Astrocyte (in vitro differentiated cells and primary cell): ENCODE measurements at regions not wholly inside any gene's neighbourhood (a gene's known extent, or its start where the extent isn't known, plus 50 kb on each side); places are given as distances from the start of the nearest gene placed in this dataset.

Experiments
- DNase-seq: peaks from one replicate; pipeline ENCODE4 v3.0.0-alpha.2; 2010; ENCODE audit warnings: low read depth
- FAIRE-seq: peaks from 2 replicates; lab custom pipeline; 2011; peaks lifted over from hg19 to GRCh38; lab: Jason Lieb, UNC
- H2AFZ ChIP-seq: 2 replicates; pipeline ENCODE4 v1.6.0; 2012; ENCODE audit warnings: low read depth, low read length, inconsistent platforms
- H3K27ac ChIP-seq: 2 replicates; pipeline ENCODE4 v1.5.1; 2011; ENCODE audit warnings: low read depth, low read length, inconsistent platforms
- H3K27me3 ChIP-seq: 2 replicates; pipeline ENCODE4 v1.6.0; 2011; ENCODE audit warnings: low read length, inconsistent platforms; ENCODE audit not compliant: insufficient read depth
- H3K36me3 ChIP-seq: 2 replicates; pipeline ENCODE4 v1.5.1; 2011; ENCODE audit warnings: low read length, inconsistent platforms; ENCODE audit not compliant: insufficient read depth
- H3K4me1 ChIP-seq: 2 replicates; pipeline ENCODE4 v1.5.1; 2011; ENCODE audit warnings: low read length, inconsistent platforms; ENCODE audit not compliant: insufficient read depth
- H3K4me2 ChIP-seq: 2 replicates; pipeline ENCODE4 v1.6.0; 2012; ENCODE audit warnings: low read length, inconsistent platforms
- H3K4me3 ChIP-seq: 2 replicates; pipeline ENCODE4 v1.5.1; 2011; ENCODE audit warnings: low read depth, mild to moderate bottlenecking, low read length, inconsistent platforms; ENCODE audit not compliant: insufficient read depth
- H3K79me2 ChIP-seq: 2 replicates; pipeline ENCODE4 v1.6.0; 2012; ENCODE audit warnings: mild to moderate bottlenecking, low read length, inconsistent platforms; ENCODE audit not compliant: insufficient read depth
- H3K9ac ChIP-seq: 2 replicates; pipeline ENCODE4 v1.6.0; 2012; ENCODE audit warnings: mild to moderate bottlenecking, low read length, inconsistent platforms
- H3K9me3 ChIP-seq: 2 replicates; pipeline ENCODE4 v1.5.1; 2012; ENCODE audit warnings: low read depth, mild to moderate bottlenecking, low read length, inconsistent platforms; ENCODE audit not compliant: insufficient read depth
- H4K20me1 ChIP-seq: 2 replicates; pipeline ENCODE4 v1.6.0; 2012; ENCODE audit warnings: low read length, inconsistent platforms; ENCODE audit not compliant: insufficient read depth
- H3K27ac Mint-ChIP-seq: one replicate; pipeline ENCODE4 v1.8.0; 2021; ENCODE audit warnings: mild to moderate bottlenecking, mixed read lengths; ENCODE audit not compliant: unreplicated experiment
- H3K27me3 Mint-ChIP-seq: one replicate; pipeline ENCODE4 v1.8.0; 2021; ENCODE audit warnings: low read depth, mixed read lengths; ENCODE audit not compliant: unreplicated experiment
- H3K36me3 Mint-ChIP-seq: one replicate; pipeline ENCODE4 v1.8.0; 2021; ENCODE audit warnings: low read depth, mixed read lengths; ENCODE audit not compliant: unreplicated experiment
- H3K4me1 Mint-ChIP-seq: one replicate; pipeline ENCODE4 v1.8.0; 2021; ENCODE audit warnings: low read depth, mixed read lengths; ENCODE audit not compliant: unreplicated experiment
- H3K4me3 Mint-ChIP-seq: one replicate; pipeline ENCODE4 v1.8.0; 2021; ENCODE audit warnings: mild to moderate bottlenecking, moderate library complexity, mixed read lengths; ENCODE audit not compliant: unreplicated experiment
- H3K9me3 Mint-ChIP-seq: one replicate; pipeline ENCODE4 v1.8.0; 2021; ENCODE audit warnings: mild to moderate bottlenecking, mixed read lengths; ENCODE audit not compliant: unreplicated experiment
- CTCF ChIP-seq: IDR thresholded peaks from 2 replicates; pipeline ENCODE4 v1.5.1; 2011; ENCODE audit warnings: low read depth, mild to moderate bottlenecking, inconsistent platforms, low read length, moderate library complexity; ENCODE audit not compliant: insufficient read depth
- EZH2 ChIP-seq: IDR thresholded peaks from 2 replicates; pipeline ENCODE4 v1.6.1; 2012; ENCODE audit warnings: mild to moderate bottlenecking, low read length, inconsistent platforms; ENCODE audit not compliant: insufficient read depth

DNA sequence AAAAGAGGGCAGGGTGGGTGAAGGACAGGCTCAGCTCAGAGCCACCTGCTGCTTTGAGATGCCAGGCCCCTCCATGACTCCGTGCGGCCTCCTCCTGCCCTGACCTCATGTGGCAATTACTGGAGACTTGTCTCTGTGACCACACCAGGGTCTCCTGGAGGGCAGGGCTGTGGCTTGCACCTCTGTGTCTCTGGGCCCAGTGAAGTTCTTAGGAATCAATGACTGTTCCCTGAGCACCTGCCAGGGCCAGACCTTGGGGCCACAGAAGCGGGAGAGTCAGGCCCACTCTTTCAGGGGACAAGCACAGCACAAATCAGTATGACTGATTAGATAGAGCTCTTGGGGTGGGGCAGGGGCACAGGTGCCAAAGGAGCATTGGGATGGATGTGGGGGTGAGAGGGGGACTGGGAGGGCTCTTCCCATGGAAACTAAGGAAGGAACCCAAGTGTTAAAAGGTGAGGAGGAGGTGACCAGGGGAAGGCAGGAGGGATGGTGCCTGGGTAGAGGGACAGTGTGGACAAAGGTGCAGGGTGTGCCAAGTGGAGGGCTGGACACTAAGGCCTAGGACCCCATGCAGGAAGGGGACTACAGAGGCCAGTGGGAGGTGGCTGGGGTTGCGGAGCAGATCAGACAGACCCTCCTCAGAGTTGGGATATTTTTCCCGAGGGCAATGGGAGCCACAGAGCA is 77.3 kb upstream of the SHISAL1 start:
- Histone ChIP-seq H2AFZ (no peak overlapping the region), H3K4me3 (no peak overlapping the region), H3K27ac (no peak overlapping the region), H3K9ac (no peak overlapping the region), H3K9me3 (no peaks in the 10 kb centered on the region), H3K4me1 (no peaks in the 10 kb centered on the region), H3K4me2 (no peak overlapping the region), H3K36me3 (no peaks in the 10 kb centered on the region), H3K27me3 (peaks cover 16% of the 10 kb centered on the region), H3K79me2 (no peaks in the 10 kb centered on the region), H4K20me1 (no peaks in the 10 kb centered on the region)
- FAIRE-seq (no peak), DNase-seq (no peak)
- no peak for TF ChIP-seq CTCF
- no peak for TF ChIP-seq EZH2
- Mint-ChIP-seq H3K9me3 (peaks cover 2% of the 10 kb centered on the region), H3K36me3 (no peaks in the 10 kb centered on the region), H3K4me3 (no peak overlapping the region), H3K27ac (no peak overlapping the region), H3K27me3 (peaks cover 61% of the 10 kb centered on the region), H3K4me1 (no peaks in the 10 kb centered on the region)

GRCh38 chr22:44389181-44389580 is 76.4 kb upstream of the SHISAL1 start:
- H3K9ac ChIP-seq, result no peak overlapping the region
- H3K36me3 ChIP-seq, result no peaks in the 10 kb centered on the region
- peaks cover 15% of the 10 kb centered on the region for H3K27me3 ChIP-seq
- no peaks in the 10 kb centered on the region for H4K20me1 ChIP-seq
- H3K9me3 Mint-ChIP-seq, result peaks cover 2% of the 10 kb centered on the region
- TF ChIP-seq EZH2 (no peak), CTCF (no peak)
- no peak overlapping the region for H3K4me3 Mint-ChIP-seq
- H3K27ac Mint-ChIP-seq, result no peak overlapping the region
- H2AFZ ChIP-seq, result no peak overlapping the region
- no peaks in the 10 kb centered on the region for H3K9me3 ChIP-seq
- H3K4me1 ChIP-seq, result no peaks in the 10 kb centered on the region
- no peak overlapping the region for H3K27ac ChIP-seq
- no peaks in the 10 kb centered on the region for H3K79me2 ChIP-seq
- FAIRE-seq (no peak), DNase-seq (no peak)
- no peaks in the 10 kb centered on the region for H3K4me1 Mint-ChIP-seq
- H3K4me2 ChIP-seq, result no peak overlapping the region
- H3K27me3 Mint-ChIP-seq, result peaks cover 64% of the 10 kb centered on the region
- H3K4me3 ChIP-seq, result no peak overlapping the region
- H3K36me3 Mint-ChIP-seq, result no peaks in the 10 kb centered on the region

GRCh38 chr22:44387486-44387885 is 74.7 kb upstream of the SHISAL1 start:
- no peak overlapping the region for H3K4me3 ChIP-seq
- Mint-ChIP-seq H3K27ac (no peak overlapping the region), H3K9me3 (no peaks in the 10 kb centered on the region), H3K36me3 (no peaks in the 10 kb centered on the region), H3K4me1 (no peaks in the 10 kb centered on the region), H3K4me3 (no peak overlapping the region), H3K27me3 (peaks cover 65% of the 10 kb centered on the region)
- DNase-seq, result no peak
- no peak overlapping the region for H3K27ac ChIP-seq
- peaks cover 23% of the 10 kb centered on the region for H3K27me3 ChIP-seq
- H2AFZ ChIP-seq, result no peak overlapping the region
- H3K4me1 ChIP-seq, result no peaks in the 10 kb centered on the region
- no peaks in the 10 kb centered on the region for H4K20me1 ChIP-seq
- H3K79me2 ChIP-seq, result no peaks in the 10 kb centered on the region
- H3K4me2 ChIP-seq, result no peak overlapping the region
- no peak overlapping the region for H3K9ac ChIP-seq
- FAIRE-seq, result no peak
- H3K9me3 ChIP-seq, result no peaks in the 10 kb centered on the region
- H3K36me3 ChIP-seq, result no peaks in the 10 kb centered on the region
- TF ChIP-seq CTCF, result no peak
- TF ChIP-seq EZH2, result no peak
